GM23338 (cell line): ENCODE measurements at regions not wholly inside any gene's neighbourhood (a gene's known extent, or its start where the extent isn't known, plus 50 kb on each side); places are given as distances from the start of the nearest gene placed in this dataset.

Experiments used
- ATAC-seq: fragments of 200-7000 bp; cut with Tn5 transposase; 3 replicates; pipeline ENCODE4 v1.9.1; 2020
- DNase-seq: peaks from one replicate; pipeline ENCODE4 v3.0.0-alpha.2; 2015; ENCODE audit warnings: low spot score
- H2AFZ ChIP-seq: fragments of 200-600 bp; sonication (generic); 2 replicates; pipeline ENCODE4 v1.8.0; 2016; ENCODE audit warnings: antibody characterized with exemption, mild to moderate bottlenecking, moderate library complexity
- H3F3A ChIP-seq: fragments of 200-600 bp; sonication (generic); replicated peaks from 2 replicates; pipeline ENCODE4 v1.8.0; 2017; ENCODE audit warnings: antibody characterized with exemption, mixed run types, low read depth
- H3K27ac ChIP-seq: fragments of 200-600 bp; sonication (generic); 2 replicates; pipeline ENCODE4 v1.6.1; 2016; ENCODE audit warnings: low read depth
- H3K27me3 ChIP-seq: fragments of 200-600 bp; sonication (generic); 2 replicates; pipeline ENCODE4 v1.8.0; 2016; ENCODE audit warnings: mild to moderate bottlenecking, mixed run types, moderate library complexity; ENCODE audit not compliant: insufficient read depth
- H3K36me3 ChIP-seq: fragments of 200-600 bp; sonication (generic); 2 replicates; pipeline ENCODE4 v1.8.0; 2016; ENCODE audit warnings: mild to moderate bottlenecking; ENCODE audit not compliant: insufficient read depth
- H3K4me1 ChIP-seq: fragments of 200-600 bp; sonication (generic); 2 replicates; pipeline ENCODE4 v1.8.0; 2016; ENCODE audit warnings: mild to moderate bottlenecking, moderate library complexity; ENCODE audit not compliant: insufficient read depth
- H3K4me2 ChIP-seq: fragments of 200-600 bp; sonication (generic); 2 replicates; pipeline ENCODE4 v1.7.1; 2017; ENCODE audit warnings: mixed run types
- H3K4me3 ChIP-seq: fragments of 200-600 bp; sonication (generic); 2 replicates; pipeline ENCODE4 v1.6.1; 2016; ENCODE audit warnings: mixed run types
- H3K79me2 ChIP-seq: fragments of 200-600 bp; sonication (generic); replicated peaks from 2 replicates; pipeline ENCODE4 v1.8.0; 2017; ENCODE audit warnings: mild to moderate bottlenecking; ENCODE audit not compliant: insufficient read depth
- H3K9me2 ChIP-seq: fragments of 200-600 bp; sonication (generic); 2 replicates; pipeline ENCODE4 v1.8.0; 2017; ENCODE audit not compliant: insufficient read depth
- H4K20me1 ChIP-seq: fragments of 200-600 bp; sonication (generic); replicated peaks from 2 replicates; pipeline ENCODE4 v1.8.0; 2017; ENCODE audit warnings: mild to moderate bottlenecking; ENCODE audit not compliant: insufficient read depth
- H3K27ac Mint-ChIP-seq: 2 replicates; pipeline ENCODE4 v1.8.0; 2020; ENCODE audit warnings: inconsistent platforms, mild to moderate bottlenecking, moderate library complexity, mixed read lengths
- H3K27me3 Mint-ChIP-seq: 3 replicates; pipeline ENCODE4 v1.8.0; 2022; ENCODE audit warnings: low read depth, mild to moderate bottlenecking, moderate library complexity, mixed read lengths, inconsistent platforms; ENCODE audit not compliant: insufficient read depth, poor library complexity
- H3K36me3 Mint-ChIP-seq: 3 replicates; pipeline ENCODE4 v1.8.0; 2021; ENCODE audit warnings: low read depth, mild to moderate bottlenecking, inconsistent platforms, moderate library complexity, mixed read lengths
- H3K4me1 Mint-ChIP-seq: 3 replicates; pipeline ENCODE4 v1.8.0; 2020; ENCODE audit warnings: mild to moderate bottlenecking, inconsistent platforms, mixed read lengths
- H3K4me3 Mint-ChIP-seq: 3 replicates; pipeline ENCODE4 v1.8.0; 2021; ENCODE audit warnings: moderate library complexity, mild to moderate bottlenecking, inconsistent platforms, mixed read lengths
- H3K9me3 Mint-ChIP-seq: 3 replicates; pipeline ENCODE4 v1.8.0; 2020; ENCODE audit warnings: moderate library complexity, mild to moderate bottlenecking, inconsistent platforms, mixed read lengths
- CREB1 ChIP-seq: fragments of 250-450 bp; sonication (Bioruptor Pico); IDR thresholded peaks from 2 replicates; pipeline ENCODE4 v1.5.0; 2020; ENCODE audit warnings: low read depth, mild to moderate bottlenecking, moderate library complexity
- ETS1 ChIP-seq: IDR thresholded peaks from 2 replicates; pipeline ENCODE4 v1.6.1; 2016; ENCODE audit warnings: antibody characterized with exemption
- JUNB ChIP-seq: IDR thresholded peaks from one replicate; pipeline ENCODE4 v1.6.1; 2016; ENCODE audit warnings: antibody characterized with exemption; ENCODE audit not compliant: unreplicated experiment
- NANOG ChIP-seq: IDR thresholded peaks from 2 replicates; pipeline ENCODE4 v1.6.1; 2016; ENCODE audit warnings: antibody characterized with exemption, borderline replicate concordance
- REST ChIP-seq: IDR thresholded peaks from one replicate; pipeline ENCODE4 v1.6.1; 2018; ENCODE audit warnings: antibody characterized with exemption; ENCODE audit not compliant: unreplicated experiment
- ZNF114 ChIP-seq: fragments of 250-450 bp; sonication (Bioruptor Pico); IDR thresholded peaks from 2 replicates; pipeline ENCODE4 v1.5.0; 2020; ENCODE audit warnings: mild to moderate bottlenecking, moderate library complexity
- ZNF331 ChIP-seq: fragments of 250-450 bp; sonication (Bioruptor Pico); IDR thresholded peaks from 2 replicates; pipeline ENCODE4 v1.5.0; 2020; ENCODE audit warnings: low read depth, mild to moderate bottlenecking, moderate library complexity
- TF ChIP-seq, protein P1 (sequence below): fragments of 250-450 bp; sonication (Bioruptor Pico); IDR thresholded peaks from 2 replicates; pipeline ENCODE4 v1.5.0; 2020; ENCODE audit warnings: mild to moderate bottlenecking, moderate library complexity

- TF ChIP-seq REST, result no peak
- no peak for TF ChIP-seq CREB1
- no peak for TF ChIP-seq ETS1
- TF ChIP-seq ZNF114, result no peak
Measured at GRCh38 chr3:162134571-162134970, 638.0 kb downstream of the OTOL1 start (continued).

DNA sequence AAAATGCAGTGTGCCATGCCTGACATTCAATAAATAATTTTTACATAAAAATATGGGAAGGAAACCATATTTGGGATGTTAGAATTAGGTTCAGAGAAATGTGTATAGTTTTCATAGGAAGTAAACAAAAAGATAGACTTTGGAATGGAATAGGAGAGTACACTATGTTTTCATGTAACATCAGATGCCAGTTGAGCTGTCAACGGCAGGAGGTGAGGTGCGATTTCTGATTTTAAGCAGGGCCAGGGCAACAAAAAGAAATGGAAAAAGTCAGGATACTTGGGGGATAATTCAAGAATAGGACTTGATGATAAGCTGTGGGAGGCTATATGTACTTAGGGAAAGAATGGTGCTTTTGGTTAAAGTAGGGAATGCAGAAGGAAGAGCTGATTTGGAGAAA lies 639.5 kb downstream of the OTOL1 start:
- Histone ChIP-seq H3K4me2 (no peak overlapping the region), H2AFZ (no peak overlapping the region), H3K4me1 (no peaks in the 10 kb centered on the region), H3K36me3 (no peaks in the 10 kb centered on the region), H3K27ac (no peak overlapping the region), H3K9me2 (no peaks in the 10 kb centered on the region), H3F3A (no peaks in the 10 kb centered on the region), H3K4me3 (no peak overlapping the region), H3K27me3 (no peaks in the 10 kb centered on the region), H3K79me2 (no peaks in the 10 kb centered on the region), H4K20me1 (no peaks in the 10 kb centered on the region)
- Mint-ChIP-seq H3K36me3 (no peaks in the 10 kb centered on the region), H3K27me3 (no peaks in the 10 kb centered on the region), H3K4me1 (no peaks in the 10 kb centered on the region), H3K9me3 (no peaks in the 10 kb centered on the region), H3K4me3 (no peak overlapping the region), H3K27ac (no peak overlapping the region)
- TF ChIP-seq NANOG, result no peak
- no peak for TF ChIP-seq CREB1
- no peak for TF ChIP-seq ZNF331 (CRISPR knock-in tag)
- TF ChIP-seq, protein P1, sequence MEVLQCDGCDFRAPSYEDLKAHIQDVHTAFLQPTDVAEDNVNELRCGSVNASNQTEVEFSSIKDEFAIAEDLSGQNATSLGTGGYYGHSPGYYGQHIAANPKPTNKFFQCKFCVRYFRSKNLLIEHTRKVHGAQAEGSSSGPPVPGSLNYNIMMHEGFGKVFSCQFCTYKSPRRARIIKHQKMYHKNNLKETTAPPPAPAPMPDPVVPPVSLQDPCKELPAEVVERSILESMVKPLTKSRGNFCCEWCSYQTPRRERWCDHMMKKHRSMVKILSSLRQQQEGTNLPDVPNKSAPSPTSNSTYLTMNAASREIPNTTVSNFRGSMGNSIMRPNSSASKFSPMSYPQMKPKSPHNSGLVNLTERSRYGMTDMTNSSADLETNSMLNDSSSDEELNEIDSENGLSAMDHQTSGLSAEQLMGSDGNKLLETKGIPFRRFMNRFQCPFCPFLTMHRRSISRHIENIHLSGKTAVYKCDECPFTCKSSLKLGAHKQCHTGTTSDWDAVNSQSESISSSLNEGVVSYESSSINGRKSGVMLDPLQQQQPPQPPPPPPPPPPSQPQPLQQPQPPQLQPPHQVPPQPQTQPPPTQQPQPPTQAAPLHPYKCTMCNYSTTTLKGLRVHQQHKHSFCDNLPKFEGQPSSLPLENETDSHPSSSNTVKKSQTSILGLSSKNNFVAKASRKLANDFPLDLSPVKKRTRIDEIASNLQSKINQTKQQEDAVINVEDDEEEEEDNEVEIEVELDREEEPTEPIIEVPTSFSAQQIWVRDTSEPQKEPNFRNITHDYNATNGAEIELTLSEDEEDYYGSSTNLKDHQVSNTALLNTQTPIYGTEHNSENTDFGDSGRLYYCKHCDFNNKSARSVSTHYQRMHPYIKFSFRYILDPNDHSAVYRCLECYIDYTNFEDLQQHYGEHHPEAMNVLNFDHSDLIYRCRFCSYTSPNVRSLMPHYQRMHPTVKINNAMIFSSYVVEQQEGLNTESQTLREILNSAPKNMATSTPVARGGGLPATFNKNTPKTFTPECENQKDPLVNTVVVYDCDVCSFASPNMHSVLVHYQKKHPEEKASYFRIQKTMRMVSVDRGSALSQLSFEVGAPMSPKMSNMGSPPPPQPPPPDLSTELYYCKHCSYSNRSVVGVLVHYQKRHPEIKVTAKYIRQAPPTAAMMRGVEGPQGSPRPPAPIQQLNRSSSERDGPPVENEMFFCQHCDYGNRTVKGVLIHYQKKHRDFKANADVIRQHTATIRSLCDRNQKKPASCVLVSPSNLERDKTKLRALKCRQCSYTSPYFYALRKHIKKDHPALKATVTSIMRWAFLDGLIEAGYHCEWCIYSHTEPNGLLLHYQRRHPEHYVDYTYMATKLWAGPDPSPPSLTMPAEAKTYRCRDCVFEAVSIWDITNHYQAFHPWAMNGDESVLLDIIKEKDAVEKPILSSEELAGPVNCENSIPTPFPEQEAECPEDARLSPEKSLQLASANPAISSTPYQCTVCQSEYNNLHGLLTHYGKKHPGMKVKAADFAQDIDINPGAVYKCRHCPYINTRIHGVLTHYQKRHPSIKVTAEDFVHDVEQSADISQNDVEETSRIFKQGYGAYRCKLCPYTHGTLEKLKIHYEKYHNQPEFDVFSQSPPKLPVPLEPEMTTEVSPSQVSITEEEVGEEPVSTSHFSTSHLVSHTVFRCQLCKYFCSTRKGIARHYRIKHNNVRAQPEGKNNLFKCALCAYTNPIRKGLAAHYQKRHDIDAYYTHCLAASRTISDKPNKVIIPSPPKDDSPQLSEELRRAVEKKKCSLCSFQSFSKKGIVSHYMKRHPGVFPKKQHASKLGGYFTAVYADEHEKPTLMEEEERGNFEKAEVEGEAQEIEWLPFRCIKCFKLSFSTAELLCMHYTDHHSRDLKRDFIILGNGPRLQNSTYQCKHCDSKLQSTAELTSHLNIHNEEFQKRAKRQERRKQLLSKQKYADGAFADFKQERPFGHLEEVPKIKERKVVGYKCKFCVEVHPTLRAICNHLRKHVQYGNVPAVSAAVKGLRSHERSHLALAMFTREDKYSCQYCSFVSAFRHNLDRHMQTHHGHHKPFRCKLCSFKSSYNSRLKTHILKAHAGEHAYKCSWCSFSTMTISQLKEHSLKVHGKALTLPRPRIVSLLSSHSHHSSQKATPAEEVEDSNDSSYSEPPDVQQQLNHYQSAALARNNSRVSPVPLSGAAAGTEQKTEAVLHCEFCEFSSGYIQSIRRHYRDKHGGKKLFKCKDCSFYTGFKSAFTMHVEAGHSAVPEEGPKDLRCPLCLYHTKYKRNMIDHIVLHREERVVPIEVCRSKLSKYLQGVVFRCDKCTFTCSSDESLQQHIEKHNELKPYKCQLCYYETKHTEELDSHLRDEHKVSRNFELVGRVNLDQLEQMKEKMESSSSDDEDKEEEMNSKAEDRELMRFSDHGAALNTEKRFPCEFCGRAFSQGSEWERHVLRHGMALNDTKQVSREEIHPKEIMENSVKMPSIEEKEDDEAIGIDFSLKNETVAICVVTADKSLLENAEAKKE (CRISPR knock-in tag), result no peak
- no peak for TF ChIP-seq JUNB
- no peak for TF ChIP-seq ETS1
- no peak for ATAC-seq
- DNase-seq, result no peak
